ENCODE measurements at regions not wholly inside any gene's neighbourhood (a gene's known extent, or its start where the extent isn't known, plus 50 kb on each side); places are given as distances from the start of the nearest gene placed in this dataset.
A peak's percentile ranks its signal among the peaks of the same experiment; 100 is the strongest.

DNA sequence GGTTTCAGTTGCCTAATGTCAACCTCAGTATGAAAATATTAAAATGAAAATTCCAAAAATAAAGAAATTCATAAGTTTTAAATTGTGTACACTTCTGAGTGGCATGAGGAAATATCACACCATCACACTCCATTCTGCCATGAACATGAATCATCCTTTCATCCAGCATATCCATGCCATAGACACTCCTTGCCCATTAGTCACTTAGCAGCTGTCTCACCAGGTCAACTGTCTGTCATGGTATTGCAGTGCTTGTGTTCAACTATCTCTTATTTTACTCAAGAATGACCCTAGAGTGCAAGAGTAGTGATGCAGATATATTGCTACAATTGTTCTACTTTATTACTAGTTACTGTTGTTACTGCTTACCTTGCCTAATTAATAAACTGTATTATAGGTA lies 712.4 kb downstream of the EPHA7 start:
- DNase-seq = no peak
- Histone ChIP-seq H3K27me3 (no peaks in the 10 kb centered on the region), H3K27ac (no peak overlapping the region), H3K4me1 (no peaks in the 10 kb centered on the region), H3K4me3 (no peak overlapping the region), H3K36me3 (no peaks in the 10 kb centered on the region), H3K9me3 (no peaks in the 10 kb centered on the region)
- no peak for ATAC-seq
- intact Hi-C loops (cut with DNase I) = no loop called here
- TF ChIP-seq POLR2A (IDR thresholded peaks at IDR 0.05) = no peak
- TF ChIP-seq, protein P1, sequence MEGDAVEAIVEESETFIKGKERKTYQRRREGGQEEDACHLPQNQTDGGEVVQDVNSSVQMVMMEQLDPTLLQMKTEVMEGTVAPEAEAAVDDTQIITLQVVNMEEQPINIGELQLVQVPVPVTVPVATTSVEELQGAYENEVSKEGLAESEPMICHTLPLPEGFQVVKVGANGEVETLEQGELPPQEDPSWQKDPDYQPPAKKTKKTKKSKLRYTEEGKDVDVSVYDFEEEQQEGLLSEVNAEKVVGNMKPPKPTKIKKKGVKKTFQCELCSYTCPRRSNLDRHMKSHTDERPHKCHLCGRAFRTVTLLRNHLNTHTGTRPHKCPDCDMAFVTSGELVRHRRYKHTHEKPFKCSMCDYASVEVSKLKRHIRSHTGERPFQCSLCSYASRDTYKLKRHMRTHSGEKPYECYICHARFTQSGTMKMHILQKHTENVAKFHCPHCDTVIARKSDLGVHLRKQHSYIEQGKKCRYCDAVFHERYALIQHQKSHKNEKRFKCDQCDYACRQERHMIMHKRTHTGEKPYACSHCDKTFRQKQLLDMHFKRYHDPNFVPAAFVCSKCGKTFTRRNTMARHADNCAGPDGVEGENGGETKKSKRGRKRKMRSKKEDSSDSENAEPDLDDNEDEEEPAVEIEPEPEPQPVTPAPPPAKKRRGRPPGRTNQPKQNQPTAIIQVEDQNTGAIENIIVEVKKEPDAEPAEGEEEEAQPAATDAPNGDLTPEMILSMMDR (IDR thresholded peaks at IDR 0.05) = no peak

DNA sequence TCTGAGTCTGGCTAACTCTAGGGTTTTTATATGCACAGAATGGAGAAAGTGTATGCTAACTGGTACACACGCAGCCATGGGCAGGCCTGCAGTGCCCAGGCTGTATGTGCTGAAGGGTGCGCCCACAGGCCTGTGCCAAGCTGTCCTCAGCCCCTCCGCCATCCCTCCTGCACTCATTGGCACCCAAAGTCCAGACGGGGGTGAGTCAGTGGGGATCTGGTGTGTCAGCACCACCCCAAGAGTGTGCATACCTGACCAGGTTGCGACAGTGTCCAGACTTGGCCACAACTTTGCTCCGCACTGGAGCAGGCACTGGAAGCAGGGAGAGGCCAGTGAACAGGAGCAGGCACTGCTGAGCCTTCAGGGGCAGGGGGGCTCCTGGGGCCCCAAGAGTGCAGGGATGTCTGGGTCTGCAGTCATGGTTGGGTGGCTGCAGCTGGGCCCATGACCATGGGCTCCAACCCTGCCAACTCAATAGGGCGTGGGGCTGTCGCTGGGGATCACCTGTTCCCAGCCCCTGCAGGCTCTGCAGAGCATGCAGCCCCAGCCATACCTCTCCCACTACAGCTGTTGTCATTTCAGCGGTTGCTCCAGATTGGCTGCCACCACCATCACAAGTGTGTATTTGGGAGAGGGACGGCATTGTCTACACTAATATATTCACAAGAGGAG lies 717.8 kb downstream of the EPHA7 start:
- no peaks in the 10 kb centered on the region for H3K27me3 ChIP-seq
- DNase-seq = no peak
- ATAC-seq = peak in 2 of 4 donors; percentile 7 to 46
- no peaks in the 10 kb centered on the region for H3K4me1 ChIP-seq
- intact Hi-C loops (cut with DNase I) = no loop called here
- no peak overlapping the region for H3K27ac ChIP-seq
- no peaks in the 10 kb centered on the region for H3K9me3 ChIP-seq
- no peaks in the 10 kb centered on the region for H3K36me3 ChIP-seq
- TF ChIP-seq POLR2A (IDR thresholded peaks at IDR 0.05) = no peak
- TF ChIP-seq, protein P1 (IDR thresholded peaks at IDR 0.05) = no peak
- no peak overlapping the region for H3K4me3 ChIP-seq
- WGBS, 4 donors = 91 to 94% (median 93%) methylated on average over 9 to 10 of the region's 10 CpGs

DNA sequence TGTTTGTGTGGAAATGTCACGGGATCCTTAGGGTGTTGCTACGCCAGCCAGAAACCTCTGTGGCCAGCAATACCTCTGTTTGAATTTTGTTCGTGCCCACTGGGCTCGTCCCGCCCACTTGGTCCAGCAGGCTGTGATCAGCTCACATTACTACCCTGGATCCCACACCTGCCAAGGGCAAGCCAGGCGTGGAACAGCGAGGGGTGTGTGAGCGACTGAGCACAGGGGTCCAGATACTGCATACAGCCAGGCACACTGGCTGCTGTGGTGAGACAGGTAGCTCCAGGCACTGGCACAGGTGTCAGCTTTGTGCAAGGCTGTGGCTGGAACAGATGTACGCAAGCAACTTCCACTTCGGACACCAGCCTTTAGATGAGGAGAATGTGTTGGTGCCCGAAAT lies 718.9 kb downstream of the EPHA7 start:
- intact Hi-C loops (cut with DNase I) = no loop called here
- WGBS, 4 donors = 89 to 94% (median 93%) methylated on average over 10 to 11 of the region's 11 CpGs
- Histone ChIP-seq H3K4me3 (no peak overlapping the region), H3K27ac (no peak overlapping the region), H3K36me3 (no peaks in the 10 kb centered on the region), H3K4me1 (no peaks in the 10 kb centered on the region), H3K9me3 (no peaks in the 10 kb centered on the region), H3K27me3 (no peaks in the 10 kb centered on the region)
- no peak for TF ChIP-seq POLR2A (IDR thresholded peaks at IDR 0.05)
- TF ChIP-seq, protein P1 (IDR thresholded peaks at IDR 0.05) = no peak
- DNase-seq (no peak), ATAC-seq (no peak)

DNA sequence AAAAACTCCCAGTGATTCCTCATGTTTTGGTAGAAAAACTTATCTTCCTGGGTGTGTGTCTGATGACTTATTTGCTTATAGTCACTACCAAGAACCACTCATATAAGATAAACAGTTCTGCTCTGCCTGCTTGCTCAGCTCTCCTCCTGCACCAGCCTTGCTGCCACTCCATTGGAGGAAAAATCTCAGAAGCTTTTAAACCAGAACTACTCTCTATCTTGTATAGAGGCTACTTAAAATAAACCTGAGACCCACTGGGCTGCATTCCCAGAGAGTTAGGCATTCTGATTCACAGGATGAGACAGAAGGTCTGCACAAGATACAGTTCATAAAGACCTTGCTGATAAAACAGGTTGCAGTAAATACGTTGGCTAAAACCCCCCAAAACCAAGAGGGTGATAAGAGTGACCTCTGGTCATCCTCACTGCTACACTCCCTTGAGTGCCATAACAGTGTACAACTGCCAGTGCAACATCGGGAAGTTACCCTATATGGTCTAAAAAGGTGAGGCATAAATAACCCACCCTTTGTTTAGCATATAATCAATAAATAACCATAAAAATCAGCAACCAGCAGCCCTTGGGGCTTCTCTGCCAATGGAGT lies 728.3 kb downstream of the EPHA7 start:
- no peaks in the 10 kb centered on the region for H3K36me3 ChIP-seq
- ATAC-seq = peak; percentile 42 to 81 (median 68)
- 25 to 29% (median 27%) methylated on average over 2 of the region's 2 CpGs for WGBS, 4 donors
- H3K4me3 ChIP-seq = no peak overlapping the region
- intact Hi-C loops (cut with DNase I) = no loop called here
- peaks cover 0 to 7% (median 0%) of the 10 kb centered on the region in 12 donors for H3K4me1 ChIP-seq
- H3K27ac ChIP-seq = peak overlapping the region in 3 of 12 donors; percentile 10 to 57 (median 25)
- H3K9me3 ChIP-seq = no peaks in the 10 kb centered on the region
- DNase-seq = no peak
- no peak for TF ChIP-seq POLR2A (IDR thresholded peaks at IDR 0.05)
- TF ChIP-seq, protein P1 (IDR thresholded peaks at IDR 0.05) = no peak
- no peaks in the 10 kb centered on the region for H3K27me3 ChIP-seq
